ENCODE measurements at regions not wholly inside any gene's neighbourhood (a gene's known extent, or its start where the extent isn't known, plus 50 kb on each side); places are given as distances from the start of the nearest gene placed in this dataset.
A peak's percentile ranks its signal among the peaks of the same experiment; 100 is the strongest.

DNA sequence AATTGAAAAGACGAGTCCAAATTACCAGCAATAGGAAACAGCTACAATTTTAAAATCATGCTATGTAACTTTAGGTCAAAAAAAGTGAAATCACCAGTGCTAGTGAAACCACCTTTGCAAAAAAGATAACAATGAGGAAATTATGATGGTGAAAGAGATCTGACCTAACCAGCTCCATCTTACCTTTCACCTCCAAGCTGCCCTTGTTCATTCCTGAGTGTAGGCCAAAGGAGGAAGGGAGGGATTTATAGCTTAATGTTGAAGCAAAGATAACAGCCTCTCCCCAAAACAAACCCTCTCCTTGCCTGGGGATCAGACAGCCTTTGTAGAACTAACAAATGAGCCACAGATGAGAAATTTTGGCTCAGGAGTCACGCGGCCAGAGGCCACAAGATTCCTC, 83.2 kb upstream of the EIF5 start:
- Histone ChIP-seq H3K4me3 (ENCODE audit: low read depth, low read length) (no peak overlapping the region), H3K36me3 (ENCODE audit: control insufficient read depth in 2 of 2, insufficient read depth in 1 of 2, low read length in 2 of 2) (no peaks in the 10 kb centered on the region), H3K4me1 (ENCODE audit: control insufficient read depth, insufficient read depth, low read length) (no peaks in the 10 kb centered on the region), H3K9me3 (ENCODE audit: control insufficient read depth, insufficient read depth, low read depth, low read length) (no peaks in the 10 kb centered on the region), H3K27ac (ENCODE audit: extremely low read depth, low read depth, low read length) (no peak overlapping the region)
- TF ChIP-seq ZNF610 (tag by site-specific recombination; IDR thresholded peaks at IDR 0.05; ENCODE audit: borderline replicate concordance) (no peak), PRDM1 (tag by site-specific recombination; IDR thresholded peaks at IDR 0.05) (peak; percentile 18; the same call in 1 of the 2 replicates), ZNF423 (tag by site-specific recombination; IDR thresholded peaks at IDR 0.05) (no peak), ZNF391 (tag by site-specific recombination; IDR thresholded peaks at IDR 0.05; ENCODE audit: borderline replicate concordance, low read depth) (no peak)
- CTCF ChIA-PET, result no interaction called here
- POLR2A ChIA-PET, result no interaction called here

DNA sequence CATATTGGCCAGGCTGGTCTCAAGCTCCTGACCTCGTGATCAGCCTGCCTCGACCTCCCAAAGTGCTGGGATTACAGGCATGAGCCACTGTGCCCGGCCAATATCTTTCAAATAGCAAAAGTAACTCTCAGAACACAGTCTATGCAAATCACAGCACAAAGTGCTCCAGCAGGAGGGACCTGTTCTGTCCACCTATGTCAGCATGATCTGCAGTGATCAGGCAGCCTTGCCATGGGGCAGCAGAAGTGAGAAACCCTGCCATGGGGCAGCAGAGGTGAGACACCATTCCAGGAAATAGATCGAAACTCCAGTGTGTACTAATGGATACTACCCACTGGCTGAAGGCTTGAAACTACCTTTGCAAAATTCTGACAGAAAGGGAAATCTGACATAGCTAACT, 78.5 kb upstream of the EIF5 start:
- CTCF ChIA-PET, result no interaction called here

DNA sequence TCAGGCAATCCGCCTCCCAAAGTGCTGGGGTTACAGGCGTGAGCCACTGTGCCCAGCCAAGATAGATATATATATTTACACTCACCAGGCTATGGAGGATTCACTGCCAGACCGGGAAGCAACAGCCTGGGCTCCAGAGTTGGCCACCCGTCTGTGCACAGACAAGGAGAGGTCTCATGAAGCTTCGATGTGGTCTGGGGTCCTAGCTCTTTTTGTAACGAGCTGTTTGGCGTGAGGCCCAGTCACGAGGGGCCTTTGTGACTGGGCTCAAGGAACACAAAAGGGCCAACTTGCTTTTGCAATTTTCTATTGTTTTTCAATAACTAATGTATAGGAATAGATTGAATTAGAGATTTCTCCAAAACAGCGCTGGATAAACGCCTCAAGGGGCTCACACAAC, 77.6 kb upstream of the EIF5 start:
- Histone ChIP-seq H3K36me3 (ENCODE audit: control insufficient read depth in 2 of 2, insufficient read depth in 1 of 2, low read length in 2 of 2) (no peaks in the 10 kb centered on the region), H3K9me3 (ENCODE audit: control insufficient read depth, insufficient read depth, low read depth, low read length) (no peaks in the 10 kb centered on the region), H3K4me3 (ENCODE audit: low read depth, low read length) (no peak overlapping the region), H3K27ac (ENCODE audit: extremely low read depth, low read depth, low read length) (no peak overlapping the region), H3K4me1 (ENCODE audit: control insufficient read depth, insufficient read depth, low read length) (0 out of 2 replicates have a peak, but pooled peaks cover 3% of the 10 kb centered on the region)
- POLR2A ChIA-PET, result interaction anchor here (0.7 kb wide), 1 partner anchor 78 kb away, joined by 3 read pairs; the partner anchor contains the start of gene EIF5
- CTCF ChIA-PET, result interaction anchor here (0.6 kb wide), 1 partner anchor 247 kb away, joined by 3 read pairs; no protein-coding TSS in a partner anchor
- TF ChIP-seq KLF10 (tag by site-specific recombination; IDR thresholded peaks at IDR 0.05) (no peak), ZIC2 (tag by site-specific recombination; IDR thresholded peaks at IDR 0.05) (no peak), ZNF426 (tag by site-specific recombination; IDR thresholded peaks at IDR 0.05) (no peak), ZNF521 (tag by site-specific recombination; IDR thresholded peaks at IDR 0.05) (no peak), ZNF202 (tag by site-specific recombination; IDR thresholded peaks at IDR 0.05; ENCODE audit: borderline replicate concordance) (no peak), ZNF16 (tag by site-specific recombination; IDR thresholded peaks at IDR 0.05; ENCODE audit: low read depth) (no peak), ZNF2 (tag by site-specific recombination; IDR thresholded peaks at IDR 0.05) (no peak), ZNF660 (tag by site-specific recombination; IDR thresholded peaks at IDR 0.05) (no peak), ZFP41 (tag by site-specific recombination; IDR thresholded peaks at IDR 0.05; ENCODE audit: borderline replicate concordance) (no peak), ZNF155 (tag by site-specific recombination; IDR thresholded peaks at IDR 0.05) (no peak), SCRT2 (tag by site-specific recombination; IDR thresholded peaks at IDR 0.05) (no peak)
- TF ChIP-seq, protein P1, sequence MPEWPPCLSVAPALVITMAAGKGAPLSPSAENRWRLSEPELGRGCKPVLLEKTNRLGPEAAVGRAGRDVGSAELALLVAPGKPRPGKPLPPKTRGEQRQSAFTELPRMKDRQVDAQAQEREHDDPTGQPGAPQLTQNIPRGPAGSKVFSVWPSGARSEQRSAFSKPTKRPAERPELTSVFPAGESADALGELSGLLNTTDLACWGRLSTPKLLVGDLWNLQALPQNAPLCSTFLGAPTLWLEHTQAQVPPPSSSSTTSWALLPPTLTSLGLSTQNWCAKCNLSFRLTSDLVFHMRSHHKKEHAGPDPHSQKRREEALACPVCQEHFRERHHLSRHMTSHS (tag by site-specific recombination; IDR thresholded peaks at IDR 0.05), result no peak
- TF ChIP-seq, protein P2, sequence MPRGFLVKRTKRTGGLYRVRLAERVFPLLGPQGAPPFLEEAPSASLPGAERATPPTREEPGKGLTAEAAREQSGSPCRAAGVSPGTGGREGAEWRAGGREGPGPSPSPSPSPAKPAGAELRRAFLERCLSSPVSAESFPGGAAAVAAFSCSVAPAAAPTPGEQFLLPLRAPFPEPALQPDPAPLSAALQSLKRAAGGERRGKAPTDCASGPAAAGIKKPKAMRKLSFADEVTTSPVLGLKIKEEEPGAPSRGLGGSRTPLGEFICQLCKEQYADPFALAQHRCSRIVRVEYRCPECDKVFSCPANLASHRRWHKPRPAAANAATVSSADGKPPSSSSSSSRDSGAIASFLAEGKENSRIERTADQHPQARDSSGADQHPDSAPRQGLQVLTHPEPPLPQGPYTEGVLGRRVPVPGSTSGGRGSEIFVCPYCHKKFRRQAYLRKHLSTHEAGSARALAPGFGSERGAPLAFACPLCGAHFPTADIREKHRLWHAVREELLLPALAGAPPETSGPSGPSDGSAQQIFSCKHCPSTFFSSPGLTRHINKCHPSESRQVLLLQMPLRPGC (tag by site-specific recombination; IDR thresholded peaks at IDR 0.05), result no peak
- TF ChIP-seq, protein P3, sequence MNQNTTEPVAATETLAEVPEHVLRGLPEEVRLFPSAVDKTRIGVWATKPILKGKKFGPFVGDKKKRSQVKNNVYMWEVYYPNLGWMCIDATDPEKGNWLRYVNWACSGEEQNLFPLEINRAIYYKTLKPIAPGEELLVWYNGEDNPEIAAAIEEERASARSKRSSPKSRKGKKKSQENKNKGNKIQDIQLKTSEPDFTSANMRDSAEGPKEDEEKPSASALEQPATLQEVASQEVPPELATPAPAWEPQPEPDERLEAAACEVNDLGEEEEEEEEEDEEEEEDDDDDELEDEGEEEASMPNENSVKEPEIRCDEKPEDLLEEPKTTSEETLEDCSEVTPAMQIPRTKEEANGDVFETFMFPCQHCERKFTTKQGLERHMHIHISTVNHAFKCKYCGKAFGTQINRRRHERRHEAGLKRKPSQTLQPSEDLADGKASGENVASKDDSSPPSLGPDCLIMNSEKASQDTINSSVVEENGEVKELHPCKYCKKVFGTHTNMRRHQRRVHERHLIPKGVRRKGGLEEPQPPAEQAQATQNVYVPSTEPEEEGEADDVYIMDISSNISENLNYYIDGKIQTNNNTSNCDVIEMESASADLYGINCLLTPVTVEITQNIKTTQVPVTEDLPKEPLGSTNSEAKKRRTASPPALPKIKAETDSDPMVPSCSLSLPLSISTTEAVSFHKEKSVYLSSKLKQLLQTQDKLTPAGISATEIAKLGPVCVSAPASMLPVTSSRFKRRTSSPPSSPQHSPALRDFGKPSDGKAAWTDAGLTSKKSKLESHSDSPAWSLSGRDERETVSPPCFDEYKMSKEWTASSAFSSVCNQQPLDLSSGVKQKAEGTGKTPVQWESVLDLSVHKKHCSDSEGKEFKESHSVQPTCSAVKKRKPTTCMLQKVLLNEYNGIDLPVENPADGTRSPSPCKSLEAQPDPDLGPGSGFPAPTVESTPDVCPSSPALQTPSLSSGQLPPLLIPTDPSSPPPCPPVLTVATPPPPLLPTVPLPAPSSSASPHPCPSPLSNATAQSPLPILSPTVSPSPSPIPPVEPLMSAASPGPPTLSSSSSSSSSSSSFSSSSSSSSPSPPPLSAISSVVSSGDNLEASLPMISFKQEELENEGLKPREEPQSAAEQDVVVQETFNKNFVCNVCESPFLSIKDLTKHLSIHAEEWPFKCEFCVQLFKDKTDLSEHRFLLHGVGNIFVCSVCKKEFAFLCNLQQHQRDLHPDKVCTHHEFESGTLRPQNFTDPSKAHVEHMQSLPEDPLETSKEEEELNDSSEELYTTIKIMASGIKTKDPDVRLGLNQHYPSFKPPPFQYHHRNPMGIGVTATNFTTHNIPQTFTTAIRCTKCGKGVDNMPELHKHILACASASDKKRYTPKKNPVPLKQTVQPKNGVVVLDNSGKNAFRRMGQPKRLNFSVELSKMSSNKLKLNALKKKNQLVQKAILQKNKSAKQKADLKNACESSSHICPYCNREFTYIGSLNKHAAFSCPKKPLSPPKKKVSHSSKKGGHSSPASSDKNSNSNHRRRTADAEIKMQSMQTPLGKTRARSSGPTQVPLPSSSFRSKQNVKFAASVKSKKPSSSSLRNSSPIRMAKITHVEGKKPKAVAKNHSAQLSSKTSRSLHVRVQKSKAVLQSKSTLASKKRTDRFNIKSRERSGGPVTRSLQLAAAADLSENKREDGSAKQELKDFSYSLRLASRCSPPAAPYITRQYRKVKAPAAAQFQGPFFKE (tag by site-specific recombination; IDR thresholded peaks at IDR 0.05; ENCODE audit: borderline replicate concordance), result no peak

More for the DNA sequence above, 78.5 kb upstream of the EIF5 start:
- no peaks in the 10 kb centered on the region for H3K36me3 ChIP-seq (ENCODE audit: control insufficient read depth in 2 of 2, insufficient read depth in 1 of 2, low read length in 2 of 2)
- H3K4me1 ChIP-seq (ENCODE audit: control insufficient read depth, insufficient read depth, low read length), result no peaks in the 10 kb centered on the region
- TF ChIP-seq ZNF211 (tag by site-specific recombination; IDR thresholded peaks at IDR 0.05; ENCODE audit: low read depth) (no peak), GLIS2 (tag by site-specific recombination; IDR thresholded peaks at IDR 0.05) (no peak), ZNF19 (tag by site-specific recombination; IDR thresholded peaks at IDR 0.05; ENCODE audit: low read depth) (no peak), KLF8 (tag by site-specific recombination; IDR thresholded peaks at IDR 0.05) (no peak), ZNF747 (tag by site-specific recombination; IDR thresholded peaks at IDR 0.05) (no peak), ZNF140 (tag by site-specific recombination; IDR thresholded peaks at IDR 0.05) (no peak), ZNF202 (tag by site-specific recombination; IDR thresholded peaks at IDR 0.05; ENCODE audit: borderline replicate concordance) (no peak), ZNF768 (tag by site-specific recombination; IDR thresholded peaks at IDR 0.05) (no peak), ZNF391 (tag by site-specific recombination; IDR thresholded peaks at IDR 0.05; ENCODE audit: borderline replicate concordance, low read depth) (no peak)
- TF ChIP-seq, protein P4, sequence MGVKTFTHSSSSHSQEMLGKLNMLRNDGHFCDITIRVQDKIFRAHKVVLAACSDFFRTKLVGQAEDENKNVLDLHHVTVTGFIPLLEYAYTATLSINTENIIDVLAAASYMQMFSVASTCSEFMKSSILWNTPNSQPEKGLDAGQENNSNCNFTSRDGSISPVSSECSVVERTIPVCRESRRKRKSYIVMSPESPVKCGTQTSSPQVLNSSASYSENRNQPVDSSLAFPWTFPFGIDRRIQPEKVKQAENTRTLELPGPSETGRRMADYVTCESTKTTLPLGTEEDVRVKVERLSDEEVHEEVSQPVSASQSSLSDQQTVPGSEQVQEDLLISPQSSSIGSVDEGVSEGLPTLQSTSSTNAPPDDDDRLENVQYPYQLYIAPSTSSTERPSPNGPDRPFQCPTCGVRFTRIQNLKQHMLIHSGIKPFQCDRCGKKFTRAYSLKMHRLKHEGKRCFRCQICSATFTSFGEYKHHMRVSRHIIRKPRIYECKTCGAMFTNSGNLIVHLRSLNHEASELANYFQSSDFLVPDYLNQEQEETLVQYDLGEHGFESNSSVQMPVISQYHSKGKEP (tag by site-specific recombination; IDR thresholded peaks at IDR 0.05), result no peak
- H3K27ac ChIP-seq (ENCODE audit: extremely low read depth, low read depth, low read length), result no peak overlapping the region
- H3K9me3 ChIP-seq (ENCODE audit: control insufficient read depth, insufficient read depth, low read depth, low read length), result no peaks in the 10 kb centered on the region
- H3K4me3 ChIP-seq (ENCODE audit: low read depth, low read length), result no peak overlapping the region
- POLR2A ChIA-PET, result no interaction called here

Measured in HEK293 (cell line).